Endodermal cell (in vitro differentiated cells): ENCODE measurements at regions not wholly inside any gene's neighbourhood (a gene's known extent, or its start where the extent isn't known, plus 50 kb on each side); places are given as distances from the start of the nearest gene placed in this dataset.
A peak's percentile ranks its signal among the peaks of the same experiment; 100 is the strongest.

Experiments used
- DNase-seq: peaks from one replicate; pipeline ENCODE4 v3.0.0-alpha.2; 2017
- H3K27ac ChIP-seq: 2 replicates; pipeline ENCODE4 v1.5.1; 2013; ENCODE audit warnings: mild to moderate bottlenecking, low read depth, low read length, moderate library complexity
- H3K27me3 ChIP-seq: 2 replicates; pipeline ENCODE4 v1.6.1; 2013; ENCODE audit warnings: mild to moderate bottlenecking, low read length, moderate library complexity; ENCODE audit not compliant: insufficient read depth, control insufficient read depth, poor library complexity, severe bottlenecking
- H3K36me3 ChIP-seq: 2 replicates; pipeline ENCODE4 v1.7.0; 2013; ENCODE audit warnings: mild to moderate bottlenecking, low read length, moderate library complexity; ENCODE audit not compliant: control insufficient read depth, insufficient read depth
- H3K4me1 ChIP-seq: one replicate; pipeline ENCODE4 v1.7.0; 2013; ENCODE audit warnings: low read length; ENCODE audit not compliant: control insufficient read depth, insufficient read depth
- H3K4me3 ChIP-seq: 2 replicates; pipeline ENCODE4 v1.5.1; 2013; ENCODE audit warnings: mild to moderate bottlenecking, low read length, moderate library complexity
- H3K9ac ChIP-seq: 2 replicates; pipeline ENCODE4 v1.6.1; 2013; ENCODE audit warnings: mild to moderate bottlenecking, low read length, moderate library complexity; ENCODE audit not compliant: poor library complexity, severe bottlenecking; ENCODE audit errors: extremely low read depth
- H3K9me3 ChIP-seq: 2 replicates; pipeline ENCODE4 v1.6.1; 2013; ENCODE audit warnings: mild to moderate bottlenecking, low read length, moderate library complexity; ENCODE audit not compliant: control insufficient read depth
- H3K27ac Mint-ChIP-seq: 2 replicates; pipeline ENCODE4 v1.8.0; 2020; ENCODE audit warnings: mixed read lengths
- H3K27me3 Mint-ChIP-seq: 2 replicates; pipeline ENCODE4 v1.8.0; 2021; ENCODE audit warnings: mild to moderate bottlenecking, mixed read lengths; ENCODE audit not compliant: insufficient read depth
- H3K36me3 Mint-ChIP-seq: 2 replicates; pipeline ENCODE4 v1.8.0; 2020; ENCODE audit warnings: low read depth, mixed read lengths
- H3K4me1 Mint-ChIP-seq: 2 replicates; pipeline ENCODE4 v1.8.0; 2020; ENCODE audit warnings: mixed read lengths
- H3K4me3 Mint-ChIP-seq: 2 replicates; pipeline ENCODE4 v1.8.0; 2020; ENCODE audit warnings: mild to moderate bottlenecking, moderate library complexity, mixed read lengths
- H3K9me3 Mint-ChIP-seq: 2 replicates; pipeline ENCODE4 v1.8.0; 2020; ENCODE audit warnings: mild to moderate bottlenecking, mixed read lengths
- CTCF ChIP-seq: fragments of 200-600 bp; sonication (generic); conservative IDR thresholded peaks from 2 replicates; pipeline ENCODE4 v1.5.0; 2021; ENCODE audit warnings: antibody characterized with exemption, mild to moderate bottlenecking
- WGBS, 2 experiments: methylation state at CpG; one replicate each; pipeline versions ENCODE4 v1.1.5 to v1.1.7; 2013; ENCODE audit warnings: missing lambda C conversion rate in 2 of 2, mixed read lengths in 1 of 2; ENCODE audit not compliant: insufficient coverage in 1 of 2, insufficient read length in 1 of 2; 5-methylcytosine and 5-hydroxymethylcytosine counted together

GRCh38 chr6:50608421-50608820 is 104.9 kb upstream of the TFAP2D start:
- H3K36me3 Mint-ChIP-seq: no peaks in the 10 kb centered on the region
- Histone ChIP-seq H3K4me1 (no peaks in the 10 kb centered on the region), H3K27me3 (no peaks in the 10 kb centered on the region), H3K9ac (no peak overlapping the region), H3K9me3 (peaks cover 6% of the 10 kb centered on the region), H3K36me3 (no peaks in the 10 kb centered on the region), H3K27ac (no peak overlapping the region), H3K4me3 (no peak overlapping the region)
- no peak for TF ChIP-seq CTCF
- H3K9me3 Mint-ChIP-seq: no peaks in the 10 kb centered on the region
- no peaks in the 10 kb centered on the region for H3K27me3 Mint-ChIP-seq
- WGBS, 2 experiments: 83 to 92% methylated on average over 3 to 5 of the region's 5 CpGs
- H3K4me3 Mint-ChIP-seq: no peak overlapping the region
- DNase-seq: no peak
- no peaks in the 10 kb centered on the region for H3K4me1 Mint-ChIP-seq
- no peak overlapping the region for H3K27ac Mint-ChIP-seq

GRCh38 chr6:50610562-50610961 is 102.8 kb upstream of the TFAP2D start:
- TF ChIP-seq CTCF: peak; percentile 58
- H3K27me3 ChIP-seq: no peaks in the 10 kb centered on the region
- Mint-ChIP-seq H3K27me3 (no peaks in the 10 kb centered on the region), H3K36me3 (no peaks in the 10 kb centered on the region), H3K4me1 (no peaks in the 10 kb centered on the region), H3K4me3 (no peak overlapping the region), H3K9me3 (no peaks in the 10 kb centered on the region), H3K27ac (no peak overlapping the region)
- H3K9ac ChIP-seq: no peak overlapping the region
- H3K4me3 ChIP-seq: no peak overlapping the region
- no peak for DNase-seq
- H3K4me1 ChIP-seq: no peaks in the 10 kb centered on the region
- peaks cover 7% of the 10 kb centered on the region for H3K9me3 ChIP-seq
- 85 to 100% methylated on average over 1 to 2 of the region's 2 CpGs for WGBS, 2 experiments
- H3K27ac ChIP-seq: no peak overlapping the region
- H3K36me3 ChIP-seq: no peaks in the 10 kb centered on the region

GRCh38 chr6:50635429-50635828 is 77.9 kb upstream of the TFAP2D start:
- Mint-ChIP-seq H3K4me3 (no peak overlapping the region), H3K9me3 (no peaks in the 10 kb centered on the region), H3K36me3 (no peaks in the 10 kb centered on the region)

More at GRCh38 chr6:50635429-50635828, 77.9 kb upstream of the TFAP2D start:
- Histone ChIP-seq H3K36me3 (no peaks in the 10 kb centered on the region), H3K27ac (no peak overlapping the region), H3K4me1 (no peaks in the 10 kb centered on the region), H3K4me3 (no peak overlapping the region), H3K9me3 (no peaks in the 10 kb centered on the region), H3K27me3 (no peaks in the 10 kb centered on the region), H3K9ac (no peak overlapping the region)
- Mint-ChIP-seq H3K27ac (no peak overlapping the region), H3K4me1 (no peaks in the 10 kb centered on the region), H3K27me3 (peaks cover 4% of the 10 kb centered on the region)
- DNase-seq: no peak
- no peak for TF ChIP-seq CTCF
